Body of pancreas (tissue), 4 donors: ENCODE measurements at regions not wholly inside any gene's neighbourhood (a gene's known extent, or its start where the extent isn't known, plus 50 kb on each side); places are given as distances from the start of the nearest gene placed in this dataset.

Source experiments
- ATAC-seq: fragments of 150-250 bp; one replicate; pipeline ENCODE4 v1.9.1; 2016
- DNase-seq, 4 donors: peaks; one replicate each; pipeline ENCODE4 v3.0.0-alpha.2; 2019
- H3K27ac ChIP-seq, 4 donors: fragments of 200-600 bp; sonication (generic); 1 replicate in 3 of 4; 2 replicates in 1 of 4; pipeline versions ENCODE4 v1.5.1 to v1.6.1; 2016 to 2019; ENCODE audit warnings: mild to moderate bottlenecking in 1 of 4, mixed read lengths in 1 of 4, moderate library complexity in 1 of 4
- H3K27me3 ChIP-seq, 2 donors: fragments of 200-600 bp; sonication (generic); one replicate each; pipeline ENCODE4 v1.6.0; 2016; ENCODE audit warnings: mild to moderate bottlenecking in 1 of 2
- H3K36me3 ChIP-seq, 2 donors: fragments of 200-600 bp; sonication (generic); replicated peaks in 1 of 2; 2 replicates each; pipeline ENCODE4 v1.5.1; 2016; ENCODE audit warnings: low read depth in 2 of 2; ENCODE audit not compliant: insufficient read depth in 1 of 2
- H3K4me1 ChIP-seq: fragments of 200-600 bp; sonication (generic); one replicate; pipeline ENCODE4 v1.6.0; 2016
- H3K4me3 ChIP-seq, 2 donors: fragments of 200-600 bp; sonication (generic); 1 replicate in 1 of 2; 2 replicates in 1 of 2; pipeline ENCODE4 v1.5.1; 2016 to 2019
- H3K9me3 ChIP-seq, 3 donors: fragments of 200-600 bp; sonication (generic); 1 replicate in 2 of 3; 2 replicates in 1 of 3; pipeline ENCODE4 v1.5.1; 2016
- POLR2A ChIP-seq, 3 donors: fragments of 450-650 bp; IDR thresholded peaks; one replicate each; pipeline ENCODE4 v1.6.1; 2016; ENCODE audit warnings: antibody characterized with exemption in 3 of 3, mild to moderate bottlenecking in 2 of 3
- WGBS, 2 donors: methylation state at CpG; one replicate each; pipeline ENCODE4 v1.1.5; 2017; 5-methylcytosine and 5-hydroxymethylcytosine counted together
- intact Hi-C: fragments of 100-400 bp; cut with DNase I; formaldehyde crosslinking; loops from one replicate; pipeline ENCODE4 v1.15.1; 2023
- TF ChIP-seq, protein P1 (sequence below), 7 experiments: fragments of 450-650 bp in 4 of 7; fragments of 200-600 bp in 3 of 7; sonication (generic) in 3 of 7; IDR thresholded peaks; one replicate each; pipeline ENCODE4 v1.5.1; 2016 to 2019; ENCODE audit warnings: antibody characterized with exemption in 7 of 7

DNA sequence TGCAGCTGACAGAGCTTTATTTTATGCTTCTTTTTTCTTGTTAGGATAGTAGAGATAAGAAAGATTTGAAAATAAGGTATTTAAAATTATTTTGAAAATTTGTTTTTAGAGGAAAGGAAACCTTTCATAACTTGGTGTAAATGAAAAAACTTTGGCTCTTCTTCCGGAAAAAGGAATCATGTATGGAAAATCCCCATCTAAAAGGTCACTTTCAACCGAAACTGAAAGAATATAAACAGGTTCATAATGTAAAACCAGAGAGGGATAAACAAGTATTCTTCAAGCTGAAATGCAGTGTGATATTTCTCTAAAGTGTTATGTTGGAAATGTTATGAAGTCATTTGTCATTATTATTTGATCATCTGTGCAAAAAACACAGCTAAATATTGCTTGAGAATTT lies 246.8 kb downstream of the NFKBIZ start:
- Histone ChIP-seq H3K9me3 (no peaks in the 10 kb centered on the region), H3K4me3 (no peak overlapping the region), H3K4me1 (no peaks in the 10 kb centered on the region), H3K27me3 (no peaks in the 10 kb centered on the region), H3K36me3 (no peaks in the 10 kb centered on the region), H3K27ac (no peak overlapping the region)
- intact Hi-C loops, result no loop called here
- no peak for TF ChIP-seq POLR2A (IDR thresholded peaks at IDR 0.05)
- TF ChIP-seq, protein P1, sequence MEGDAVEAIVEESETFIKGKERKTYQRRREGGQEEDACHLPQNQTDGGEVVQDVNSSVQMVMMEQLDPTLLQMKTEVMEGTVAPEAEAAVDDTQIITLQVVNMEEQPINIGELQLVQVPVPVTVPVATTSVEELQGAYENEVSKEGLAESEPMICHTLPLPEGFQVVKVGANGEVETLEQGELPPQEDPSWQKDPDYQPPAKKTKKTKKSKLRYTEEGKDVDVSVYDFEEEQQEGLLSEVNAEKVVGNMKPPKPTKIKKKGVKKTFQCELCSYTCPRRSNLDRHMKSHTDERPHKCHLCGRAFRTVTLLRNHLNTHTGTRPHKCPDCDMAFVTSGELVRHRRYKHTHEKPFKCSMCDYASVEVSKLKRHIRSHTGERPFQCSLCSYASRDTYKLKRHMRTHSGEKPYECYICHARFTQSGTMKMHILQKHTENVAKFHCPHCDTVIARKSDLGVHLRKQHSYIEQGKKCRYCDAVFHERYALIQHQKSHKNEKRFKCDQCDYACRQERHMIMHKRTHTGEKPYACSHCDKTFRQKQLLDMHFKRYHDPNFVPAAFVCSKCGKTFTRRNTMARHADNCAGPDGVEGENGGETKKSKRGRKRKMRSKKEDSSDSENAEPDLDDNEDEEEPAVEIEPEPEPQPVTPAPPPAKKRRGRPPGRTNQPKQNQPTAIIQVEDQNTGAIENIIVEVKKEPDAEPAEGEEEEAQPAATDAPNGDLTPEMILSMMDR (IDR thresholded peaks at IDR 0.05), result no peak
- WGBS, 2 donors, result 57 to 63% methylated on average over 2 of the region's 2 CpGs
- DNase-seq, result no peak
- ATAC-seq, result no peak

DNA sequence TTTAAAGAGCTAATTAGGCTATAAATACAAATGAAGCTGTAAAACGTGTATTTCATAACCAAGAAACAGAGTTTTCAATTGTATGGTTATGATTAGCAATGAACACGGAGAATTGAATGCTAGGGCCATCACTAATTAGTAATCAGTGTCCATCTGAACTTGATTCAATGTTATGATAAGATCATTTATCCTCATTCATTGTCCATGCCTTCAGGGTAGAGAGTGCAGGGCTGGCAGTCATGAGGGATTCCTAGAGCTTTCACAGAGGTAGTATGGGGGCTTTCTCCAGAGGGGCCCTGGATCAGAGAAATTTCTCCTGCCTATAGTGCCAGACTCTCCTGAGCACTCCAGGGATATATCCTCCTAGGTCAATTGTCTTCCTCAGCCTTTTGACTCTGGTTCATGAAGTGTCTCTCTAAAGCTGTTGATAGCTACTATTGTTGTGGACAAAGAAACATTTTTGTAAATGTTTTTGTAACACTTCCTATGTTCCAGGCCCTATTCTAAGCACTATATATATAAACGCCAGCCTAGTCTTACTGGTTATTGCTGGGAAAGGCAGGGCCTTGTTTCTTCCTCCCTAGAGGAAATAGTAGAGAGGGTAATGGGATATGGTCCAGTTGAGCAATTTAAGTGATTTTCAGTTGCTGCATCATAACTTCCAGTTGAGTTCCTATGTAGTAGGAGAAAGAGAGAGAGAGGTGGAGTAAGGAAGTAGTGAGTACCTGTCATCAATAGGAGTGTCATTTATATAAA lies 249.0 kb downstream of the NFKBIZ start:
- no peaks in the 10 kb centered on the region for H3K9me3 ChIP-seq
- no peaks in the 10 kb centered on the region for H3K36me3 ChIP-seq
- H3K27ac ChIP-seq, result no peak overlapping the region
- intact Hi-C loops, result no loop called here
- H3K4me1 ChIP-seq, result peaks cover 11% of the 10 kb centered on the region
- H3K27me3 ChIP-seq, result no peaks in the 10 kb centered on the region
- ATAC-seq, result no peak
- DNase-seq, result no peak
- H3K4me3 ChIP-seq, result no peak overlapping the region
- 81 to 90% methylated on average over 3 of the region's 3 CpGs for WGBS, 2 donors
- no peak for TF ChIP-seq POLR2A (IDR thresholded peaks at IDR 0.05)
- TF ChIP-seq, protein P1 (IDR thresholded peaks at IDR 0.05), result no peak

DNA sequence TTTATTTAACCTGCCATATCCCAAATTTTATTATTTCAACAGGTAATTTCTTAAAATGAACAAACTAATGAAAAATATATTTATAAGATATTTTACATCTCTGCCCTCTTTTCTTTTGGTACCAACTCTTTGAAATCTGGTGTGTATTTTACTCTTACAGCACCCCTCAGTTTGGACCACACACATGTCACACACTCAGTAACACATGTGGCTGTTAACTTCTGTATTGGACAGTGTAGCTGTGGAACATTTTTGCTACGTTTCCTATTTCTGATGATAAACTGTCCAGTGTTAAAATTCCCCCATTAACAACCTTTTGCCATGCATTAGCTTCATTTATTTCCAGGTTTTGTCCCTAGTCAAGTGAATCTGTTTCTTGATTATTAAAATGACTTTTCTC lies 250.6 kb downstream of the NFKBIZ start:
- TF ChIP-seq POLR2A (IDR thresholded peaks at IDR 0.05), result no peak
- TF ChIP-seq, protein P1 (IDR thresholded peaks at IDR 0.05), result no peak
- ATAC-seq, result no peak
- intact Hi-C loops, result no loop called here
- no peak overlapping the region for H3K4me3 ChIP-seq
- no peak overlapping the region for H3K27ac ChIP-seq
- H3K4me1 ChIP-seq, result peaks cover 13% of the 10 kb centered on the region
- H3K27me3 ChIP-seq, result no peaks in the 10 kb centered on the region
- H3K9me3 ChIP-seq, result no peaks in the 10 kb centered on the region
- no peaks in the 10 kb centered on the region for H3K36me3 ChIP-seq
- no peak for DNase-seq
- WGBS, 2 donors, result 83 to 91% methylated on average over 1 of the region's 1 CpG

DNA sequence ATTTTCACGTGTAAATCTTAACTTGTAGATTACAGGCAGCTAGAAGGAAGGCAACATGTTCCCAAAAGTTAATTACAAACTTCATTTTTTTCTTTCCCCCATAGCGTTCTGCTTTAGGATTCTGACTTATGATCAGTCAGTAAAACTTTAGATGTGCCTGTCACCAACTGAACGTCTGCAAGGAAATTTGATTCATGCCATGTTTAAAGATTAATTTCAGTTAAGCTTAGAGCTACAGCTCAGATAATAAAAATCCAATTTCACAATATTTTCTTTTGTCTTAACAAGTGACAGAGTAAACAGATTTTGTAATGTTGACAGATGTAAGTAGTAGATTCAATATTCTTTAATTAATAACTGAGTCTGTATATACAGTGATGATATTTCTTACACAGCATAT lies 253.1 kb downstream of the NFKBIZ start:
- no peak for TF ChIP-seq POLR2A (IDR thresholded peaks at IDR 0.05)
- TF ChIP-seq, protein P1 (IDR thresholded peaks at IDR 0.05), result no peak
- Histone ChIP-seq H3K27ac (no peak overlapping the region), H3K4me3 (no peak overlapping the region), H3K36me3 (no peaks in the 10 kb centered on the region), H3K4me1 (peaks cover 13% of the 10 kb centered on the region), H3K27me3 (no peaks in the 10 kb centered on the region), H3K9me3 (no peaks in the 10 kb centered on the region)
- intact Hi-C loops, result no loop called here
- DNase-seq, result no peak
- no peak for ATAC-seq
- 8 to 11% methylated on average over 3 of the region's 3 CpGs for WGBS, 2 donors

DNA sequence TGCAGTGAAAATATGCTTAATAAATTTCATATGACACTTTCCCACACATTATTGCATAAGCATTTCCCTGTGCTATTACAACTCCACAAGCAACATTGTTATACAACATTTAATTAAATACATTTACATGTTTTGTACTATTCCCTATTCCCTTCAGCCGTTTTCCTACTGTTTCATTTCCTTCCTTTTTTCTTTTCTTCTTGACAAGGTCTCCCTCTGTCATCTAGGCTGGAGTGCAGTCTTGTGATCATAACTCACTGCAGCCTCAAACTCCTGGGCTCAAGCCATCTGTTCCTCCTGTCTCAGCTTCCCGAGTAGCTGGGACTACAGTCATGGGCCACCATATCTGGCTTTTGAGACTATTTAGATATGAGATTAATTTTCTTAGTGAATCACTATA lies 254.7 kb downstream of the NFKBIZ start:
- no peak overlapping the region for H3K4me3 ChIP-seq
- no peaks in the 10 kb centered on the region for H3K36me3 ChIP-seq
- no peak for ATAC-seq
- H3K9me3 ChIP-seq, result no peaks in the 10 kb centered on the region
- H3K27me3 ChIP-seq, result no peaks in the 10 kb centered on the region
- H3K27ac ChIP-seq, result no peak overlapping the region
- H3K4me1 ChIP-seq, result peaks cover 13% of the 10 kb centered on the region
- intact Hi-C loops, result no loop called here
- TF ChIP-seq, protein P1 (IDR thresholded peaks at IDR 0.05), result no peak
- no peak for TF ChIP-seq POLR2A (IDR thresholded peaks at IDR 0.05)
- WGBS, 2 donors, result 30 to 44% methylated on average over 2 of the region's 2 CpGs
- no peak for DNase-seq
